Stimulated activated CD8-positive, alpha-beta memory T cell treated with anti-CD3 and anti-CD28 coated beads, Interleukin-7, amount 100 ng/mL, for 48 hours (primary cell): ENCODE measurements at regions not wholly inside any gene's neighbourhood (a gene's known extent, or its start where the extent isn't known, plus 50 kb on each side); places are given as distances from the start of the nearest gene placed in this dataset.
"Not testable (repeated sequence)": the region's sequence is repeated elsewhere in the genome, so short reads cannot be mapped to it uniquely, and the experiment has no call there.

ENCODE experiments used
- DNase-seq, 2 donors: peaks; one replicate each; pipeline ENCODE4 v3.0.0-alpha.2; 2020; ENCODE audit warnings: low read depth in 1 of 2; ENCODE audit errors: extremely low read depth in 1 of 2

DNA sequence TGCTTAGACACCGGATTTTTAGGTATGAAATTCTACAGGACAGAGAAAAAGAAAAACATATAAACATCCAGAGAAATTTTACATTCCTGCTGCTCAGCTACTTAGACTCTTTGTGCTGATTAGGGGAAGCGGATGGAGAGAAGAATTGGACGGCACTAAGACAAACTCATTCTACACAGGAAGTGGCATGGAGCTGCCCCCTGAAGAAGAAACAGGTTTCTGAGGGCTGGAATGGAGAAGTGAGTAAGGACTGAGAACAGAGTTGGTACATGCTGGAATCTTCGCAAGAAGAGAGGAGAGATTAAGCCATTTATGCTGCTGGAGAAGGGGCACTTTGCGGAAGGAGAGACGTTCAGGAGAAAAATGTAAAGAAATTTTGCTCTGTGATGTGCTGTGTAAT is 253.0 kb upstream of the ERBB4 start:
- no peak for DNase-seq

DNA sequence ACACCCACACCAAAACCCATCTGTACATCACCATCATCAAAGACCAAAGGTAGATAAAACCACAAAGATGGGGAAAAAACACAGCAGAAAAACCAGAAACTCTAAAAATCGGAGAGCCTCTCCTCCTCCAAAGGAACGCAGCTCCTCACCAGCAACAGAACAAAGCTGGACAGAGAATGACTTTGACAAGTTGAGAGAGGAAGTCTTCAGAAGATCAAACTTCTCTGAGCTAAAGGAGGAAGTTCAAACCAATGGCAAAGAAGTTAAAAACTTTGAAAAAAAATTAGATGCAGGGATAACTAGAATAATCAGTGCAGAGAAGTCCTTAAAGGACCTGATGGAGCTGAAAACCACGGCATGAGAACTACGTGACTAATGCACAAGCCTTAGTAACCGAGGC is 247.5 kb upstream of the ERBB4 start:
- not testable (repeated sequence) for DNase-seq

DNA sequence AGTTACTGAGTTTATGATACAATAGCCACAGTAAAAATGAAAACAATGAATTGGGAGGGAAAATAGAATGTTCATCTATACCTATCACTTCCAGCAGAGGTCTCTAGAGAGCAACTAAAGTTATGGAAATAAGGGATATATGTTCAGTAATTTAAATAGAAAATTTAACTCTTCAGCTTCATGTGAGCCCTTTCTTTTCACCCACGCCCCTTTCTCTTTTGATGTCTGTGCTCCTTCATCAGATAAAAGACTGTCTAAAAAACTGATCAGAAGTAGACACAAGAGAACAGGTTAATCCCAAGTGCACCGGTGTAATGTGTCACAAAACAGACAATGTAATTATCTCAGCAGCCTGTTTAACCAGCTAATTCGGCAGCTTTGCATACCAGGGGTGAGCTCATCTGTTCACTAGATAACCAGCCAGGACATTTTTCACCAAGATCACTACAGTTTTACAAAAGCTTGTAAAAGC is 238.5 kb upstream of the ERBB4 start:
- DNase-seq: no peak

DNA sequence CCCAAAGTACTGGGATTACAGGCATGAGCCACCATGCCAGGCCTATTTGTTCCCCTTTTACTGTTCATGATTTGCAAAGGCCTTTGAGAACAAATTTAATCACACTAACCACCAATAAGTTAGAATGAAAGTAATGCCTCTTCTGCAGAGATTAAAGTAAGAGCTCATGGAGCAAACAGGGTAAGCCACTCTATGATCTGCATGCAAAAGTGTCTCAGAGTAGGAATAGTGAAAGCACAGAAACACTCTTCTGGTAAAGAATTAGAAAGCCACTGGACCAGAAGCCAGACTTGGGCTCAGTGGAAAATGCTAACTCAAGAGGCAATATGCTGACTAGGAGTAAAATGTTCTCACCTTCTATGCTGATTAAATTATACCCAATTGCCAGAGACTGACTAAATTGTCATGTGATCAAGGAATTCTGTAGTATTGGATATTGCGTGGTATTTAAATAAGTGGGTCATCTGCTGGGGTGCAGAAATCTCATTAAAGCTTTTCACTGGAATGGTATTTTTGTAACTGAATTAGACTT is 235.3 kb upstream of the ERBB4 start:
- DNase-seq: no peak

DNA sequence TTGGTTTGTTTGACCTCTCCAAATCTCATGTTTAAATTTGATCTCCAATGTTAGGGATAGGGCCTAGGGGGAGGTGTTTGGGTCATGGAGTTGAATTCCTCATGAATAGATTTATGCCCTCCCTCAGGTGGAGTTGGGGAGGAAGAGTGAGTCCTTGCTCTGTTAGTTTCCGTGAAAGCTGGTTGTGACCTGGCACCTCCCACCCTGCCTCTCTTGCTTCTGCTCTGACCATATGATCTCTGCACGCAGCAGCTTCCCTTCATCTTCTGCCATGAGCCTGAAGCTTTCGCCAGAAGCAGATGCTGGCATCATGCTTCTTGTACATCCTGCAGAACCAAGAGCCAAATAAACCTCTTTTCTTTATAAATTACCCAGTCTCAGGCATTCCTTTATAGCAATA is 231.6 kb upstream of the ERBB4 start:
- DNase-seq: no peak

DNA sequence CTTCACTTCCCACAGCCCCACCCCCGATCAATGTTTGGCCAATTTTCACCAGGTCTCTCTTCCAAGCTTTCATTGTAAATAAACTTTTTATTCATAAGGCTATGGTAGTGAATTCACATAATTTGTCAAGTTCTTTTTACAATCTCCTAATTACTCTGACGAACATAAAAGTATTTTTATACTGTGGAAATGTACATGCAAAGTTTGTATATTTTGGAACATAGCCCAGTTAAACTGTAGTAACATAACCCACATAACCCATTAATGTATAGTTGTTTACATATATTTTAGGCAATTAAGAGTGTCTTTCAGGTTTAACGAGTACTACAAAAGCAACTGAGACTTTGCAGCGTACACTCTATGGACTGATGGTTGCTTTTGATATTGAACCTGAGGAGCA is 228.3 kb upstream of the ERBB4 start:
- DNase-seq: no peak

DNA sequence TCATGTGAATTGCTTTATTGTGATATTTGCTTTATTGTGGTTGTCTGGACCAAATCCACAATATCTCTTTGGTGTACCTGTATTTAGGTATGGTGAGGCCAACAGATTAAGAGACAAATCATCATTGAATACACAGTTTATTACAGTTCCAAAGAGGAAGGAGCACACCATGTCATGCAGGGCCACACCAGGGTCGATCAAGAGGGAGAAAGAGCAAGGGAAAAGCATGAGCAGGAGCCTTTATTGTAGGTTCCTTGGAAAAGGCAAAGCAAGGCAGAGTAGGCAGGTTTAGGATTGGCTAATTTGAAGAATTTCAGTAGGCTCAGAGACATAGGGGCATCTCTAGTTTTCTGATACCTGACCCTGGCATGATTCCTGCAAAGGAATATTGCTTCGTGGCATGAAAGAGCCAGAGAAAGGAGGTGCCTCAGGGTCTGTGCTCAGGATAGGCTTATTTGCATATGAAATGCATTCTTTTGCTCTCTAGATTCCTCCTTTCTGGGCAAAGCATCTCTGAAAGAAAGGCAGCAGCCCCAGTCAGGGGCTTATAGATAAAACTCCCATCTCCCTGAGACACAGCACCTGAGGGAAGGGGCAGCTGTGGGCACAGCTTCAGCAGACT is 214.2 kb upstream of the ERBB4 start:
- no peak for DNase-seq

DNA sequence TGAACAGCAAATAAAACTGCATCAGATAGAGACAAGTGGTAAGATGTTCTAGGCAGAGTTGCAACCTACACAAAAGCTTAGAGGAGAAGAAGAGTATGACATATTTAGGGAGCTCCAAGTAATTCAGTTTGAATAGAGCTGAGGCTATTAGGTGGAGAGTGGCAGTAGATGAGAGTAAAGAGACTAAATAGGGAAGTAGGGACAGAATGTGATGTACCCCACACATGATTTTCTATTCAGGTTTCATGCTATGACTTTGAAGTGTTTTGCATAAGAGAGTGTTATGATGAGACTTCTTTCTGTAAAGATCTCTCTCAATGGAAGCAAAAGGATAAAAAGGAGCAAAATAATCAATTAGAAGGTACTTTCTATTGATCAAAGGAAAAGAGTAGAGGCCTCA is 206.8 kb upstream of the ERBB4 start:
- no peak for DNase-seq

DNA sequence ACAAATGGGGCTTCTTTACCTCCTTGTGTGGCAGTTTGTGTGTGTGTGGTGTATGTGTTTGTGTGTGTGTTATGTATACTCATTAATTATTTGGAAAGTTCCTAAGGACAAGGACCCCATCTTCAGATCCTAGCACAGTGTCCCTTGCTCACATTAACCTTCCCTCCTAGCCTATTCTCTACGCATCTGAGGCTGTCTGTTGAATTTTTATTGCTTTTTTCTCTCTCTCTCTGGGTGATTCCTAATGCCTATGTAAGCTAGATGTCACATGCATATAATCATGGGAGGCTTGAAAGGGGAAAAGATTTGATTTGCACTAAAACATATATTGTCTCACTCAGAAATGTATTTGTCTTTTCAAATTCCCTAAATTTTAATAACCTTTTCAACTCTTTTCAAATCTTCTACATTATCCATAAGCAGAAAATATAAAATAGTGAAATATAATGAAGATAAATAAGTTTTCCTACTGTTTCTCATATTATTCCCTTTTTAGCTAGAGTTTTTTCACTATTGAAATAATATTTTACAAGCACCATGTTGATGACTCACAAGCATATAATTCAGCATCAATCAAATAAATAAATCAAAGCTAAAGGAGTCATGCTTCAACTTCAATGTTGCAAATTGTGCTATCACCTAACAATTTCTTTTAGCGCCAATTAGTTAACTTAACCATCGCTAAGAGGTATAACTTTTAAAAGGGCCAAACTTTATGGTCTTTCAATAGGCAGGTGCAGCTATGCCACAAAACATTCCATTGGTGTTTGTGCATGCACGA is 199.0 kb upstream of the ERBB4 start:
- DNase-seq: no peak

DNA sequence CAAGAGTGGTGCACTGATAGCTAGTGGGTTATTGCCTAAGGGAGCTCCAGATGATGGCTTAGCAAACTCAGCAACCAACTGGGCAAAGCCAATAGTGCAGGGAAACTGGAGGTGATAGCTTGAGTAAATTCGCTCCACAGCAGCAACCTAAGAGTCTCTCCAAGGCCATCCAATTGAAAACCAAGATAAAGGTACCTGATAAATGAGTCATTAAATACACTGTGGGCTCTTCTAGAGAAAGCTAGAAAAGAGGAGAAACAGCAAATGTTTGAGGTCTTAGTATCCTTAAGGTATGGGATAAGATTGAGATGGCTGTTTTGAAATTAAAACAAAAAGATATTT is 197.8 kb upstream of the ERBB4 start:
- no peak for DNase-seq

DNA sequence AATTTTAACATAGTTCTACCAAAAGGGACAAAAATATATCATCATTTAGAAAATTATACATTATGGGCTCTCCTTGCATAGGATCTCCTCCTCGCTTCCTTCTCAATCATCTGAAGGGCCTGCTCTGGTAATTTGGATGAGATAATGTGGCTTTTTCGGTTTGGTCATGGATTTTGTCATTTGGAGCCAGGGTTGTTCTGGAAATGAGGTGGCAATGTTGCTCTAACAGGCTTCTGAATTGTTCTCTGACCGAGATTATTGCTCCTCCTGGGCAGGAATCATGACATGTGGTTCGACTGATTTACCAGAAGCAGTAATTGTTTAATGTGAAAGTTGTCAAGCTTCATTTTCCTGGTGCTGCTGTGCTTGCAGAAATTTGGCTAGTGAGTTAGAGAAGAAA is 194.7 kb upstream of the ERBB4 start:
- no peak for DNase-seq

DNA sequence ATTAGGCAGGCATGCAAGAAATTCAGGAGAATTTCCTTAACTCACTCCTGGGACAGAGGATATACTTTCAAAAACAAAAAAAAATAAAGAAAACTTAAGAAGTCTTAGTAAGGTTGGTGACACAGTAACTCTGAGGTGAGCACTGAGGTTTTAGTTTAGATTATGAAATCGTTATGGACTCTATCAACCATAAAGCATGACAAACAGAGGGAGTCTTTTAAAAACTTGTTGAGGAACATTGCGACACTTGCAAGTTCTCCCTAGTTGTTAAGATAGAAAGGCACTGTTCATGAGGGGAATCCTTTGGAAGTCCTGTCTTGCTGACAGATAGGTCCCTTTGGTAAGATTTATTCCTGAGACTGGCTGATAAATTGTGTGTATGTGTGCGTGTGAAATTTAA is 194.3 kb upstream of the ERBB4 start:
- no peak for DNase-seq

DNA sequence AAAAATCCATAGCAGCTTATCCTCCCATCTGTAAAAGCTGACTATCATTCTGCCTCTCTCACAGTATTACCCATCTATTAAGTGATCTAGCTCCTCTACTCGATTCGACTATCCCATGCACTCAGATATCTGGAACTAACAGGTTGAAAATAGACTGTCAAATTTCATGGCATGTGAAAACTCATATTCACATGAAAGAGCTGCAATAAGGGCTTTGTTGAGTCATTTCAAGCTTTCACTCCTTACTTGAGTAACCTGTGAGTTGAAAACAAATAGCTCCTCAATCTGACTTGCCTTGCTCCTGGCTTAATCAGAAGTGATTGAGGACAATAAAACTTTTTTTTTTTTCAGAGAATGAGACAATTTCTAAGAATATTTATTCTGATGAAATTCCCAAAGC is 192.4 kb upstream of the ERBB4 start:
- no peak for DNase-seq

DNA sequence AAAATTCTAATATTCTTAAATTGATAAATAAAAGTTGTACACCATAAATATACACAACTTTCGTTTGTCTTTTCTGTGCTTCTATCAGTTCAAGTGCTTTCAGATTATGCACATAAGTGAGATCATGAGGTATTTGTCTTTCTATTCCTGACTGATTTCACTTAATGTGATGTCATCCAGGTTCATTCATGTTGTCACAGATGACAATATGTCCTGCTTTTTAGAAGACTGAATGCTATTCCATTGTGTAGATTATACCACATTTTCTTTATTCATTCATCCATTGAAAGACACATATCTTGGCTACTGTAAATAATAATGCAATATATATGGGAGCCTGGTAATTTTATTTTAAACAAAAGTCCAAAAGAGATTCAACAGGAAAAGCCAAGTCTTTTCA is 190.1 kb upstream of the ERBB4 start:
- DNase-seq: no peak

DNA sequence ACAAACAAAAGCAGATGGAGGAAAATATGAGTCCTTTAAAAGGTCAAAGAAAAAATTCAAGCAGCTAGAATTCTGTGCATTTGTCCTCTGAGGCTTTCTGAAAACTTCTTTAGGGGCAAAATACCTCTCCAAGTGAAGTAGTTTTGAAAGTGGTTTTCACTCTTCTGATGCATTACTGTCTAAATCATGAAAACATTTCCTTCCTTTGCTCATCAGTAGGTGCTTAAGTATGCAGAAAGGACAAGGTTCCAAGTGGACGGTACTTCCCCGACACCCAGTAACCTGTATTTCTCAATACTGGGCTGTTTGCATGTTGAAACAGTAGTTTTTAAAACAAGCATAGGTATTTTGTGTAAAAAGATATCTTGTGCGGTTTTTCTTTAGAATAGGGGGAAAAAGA is 189.1 kb upstream of the ERBB4 start:
- no peak for DNase-seq

DNA sequence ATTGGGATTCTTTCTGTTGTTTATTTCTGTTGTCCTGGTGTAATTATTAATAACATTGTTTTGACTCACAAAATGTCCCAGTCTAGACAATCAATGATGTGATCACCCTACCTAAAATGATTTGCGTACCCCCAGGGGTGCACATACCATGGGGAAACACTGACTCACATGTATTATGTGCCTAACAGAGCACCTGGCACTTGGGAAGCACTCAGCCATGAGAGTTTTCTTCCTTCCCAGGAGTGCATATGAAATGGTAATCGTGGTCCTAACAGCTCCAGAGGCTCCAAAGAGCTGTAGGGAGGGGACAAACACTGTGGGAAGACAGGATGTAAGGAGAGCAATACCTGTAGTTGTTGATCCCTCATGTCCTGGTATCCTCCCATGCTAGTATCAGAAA is 187.8 kb upstream of the ERBB4 start:
- no peak for DNase-seq

DNA sequence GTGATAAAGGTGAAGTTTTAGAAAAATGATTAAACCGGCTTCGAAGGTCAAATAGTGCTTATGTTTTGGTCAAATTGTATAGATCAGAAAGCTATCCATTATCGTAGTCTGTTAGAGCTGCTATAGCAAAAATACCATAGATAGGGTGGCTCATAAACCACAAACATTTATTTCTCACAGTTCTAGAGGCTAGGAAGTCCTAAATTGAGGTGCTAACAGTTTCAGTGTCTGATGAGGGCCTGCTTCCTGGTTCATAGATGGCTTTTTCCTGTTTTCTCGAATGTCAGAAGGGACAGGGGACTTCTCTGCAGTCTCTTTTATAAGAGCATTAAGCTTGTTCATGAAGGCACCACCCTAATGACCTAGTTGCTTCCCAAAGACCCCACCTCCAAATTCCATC is 186.6 kb upstream of the ERBB4 start:
- no peak for DNase-seq

DNA sequence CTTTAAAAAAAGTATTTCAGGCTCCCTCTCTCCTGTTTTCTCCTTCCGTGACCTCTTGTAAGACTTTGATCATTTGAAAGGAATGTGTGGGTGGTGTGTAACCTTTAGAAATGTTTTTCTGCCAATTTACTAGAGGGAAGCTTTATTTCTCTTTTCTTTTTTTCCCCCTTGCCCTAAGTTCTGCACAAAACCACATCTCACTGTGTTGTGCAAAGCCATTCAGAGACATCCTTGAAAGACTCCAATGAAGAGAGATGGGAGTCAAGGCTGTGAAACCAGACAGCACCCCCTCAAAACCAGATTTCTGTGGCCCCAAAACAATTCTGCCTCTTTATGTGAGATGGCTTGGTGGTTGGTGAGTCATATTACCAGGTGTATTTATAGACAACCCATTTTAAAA is 184.6 kb upstream of the ERBB4 start:
- DNase-seq: no peak

DNA sequence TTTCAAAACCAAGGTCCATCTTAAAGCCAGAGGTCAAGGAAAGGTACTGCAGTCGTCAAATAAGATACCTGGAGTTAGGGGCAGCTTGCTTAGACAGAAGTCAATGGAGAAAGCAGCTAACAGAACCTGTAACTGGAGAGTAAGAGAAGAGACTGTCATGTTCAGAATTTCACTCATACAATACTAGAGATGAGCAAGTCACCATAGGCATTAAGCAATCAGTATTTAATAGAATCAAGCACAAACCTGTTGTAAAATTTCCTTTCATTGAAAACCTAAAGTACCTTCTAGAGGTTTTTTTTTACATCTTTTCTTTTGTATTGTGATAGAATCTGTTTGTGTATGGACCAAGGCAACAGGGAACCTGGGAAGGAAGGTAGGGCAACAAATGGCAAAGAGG is 183.4 kb upstream of the ERBB4 start:
- no peak for DNase-seq

DNA sequence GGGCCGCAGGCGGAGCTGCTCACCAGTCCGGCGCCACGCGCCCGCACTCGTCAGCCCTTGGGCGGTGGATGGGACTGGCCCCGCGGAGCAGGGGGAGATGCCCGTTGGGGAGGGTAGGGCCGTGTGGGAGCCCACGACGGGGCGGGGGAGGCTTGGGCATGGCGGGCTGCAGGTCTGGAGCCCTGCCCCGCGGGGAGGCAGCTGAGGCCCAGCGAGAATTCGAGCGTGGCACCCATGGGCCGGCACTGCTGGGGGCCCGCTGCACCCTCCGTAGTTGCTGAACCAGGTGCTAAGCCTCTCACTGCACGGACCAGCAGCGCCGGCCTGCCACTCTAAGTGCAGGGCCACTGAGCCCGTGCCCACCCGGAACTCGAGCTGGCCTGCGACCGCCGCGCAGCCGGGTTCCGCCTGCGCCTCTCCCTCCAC is 182.4 kb upstream of the ERBB4 start:
- no peak for DNase-seq

DNA sequence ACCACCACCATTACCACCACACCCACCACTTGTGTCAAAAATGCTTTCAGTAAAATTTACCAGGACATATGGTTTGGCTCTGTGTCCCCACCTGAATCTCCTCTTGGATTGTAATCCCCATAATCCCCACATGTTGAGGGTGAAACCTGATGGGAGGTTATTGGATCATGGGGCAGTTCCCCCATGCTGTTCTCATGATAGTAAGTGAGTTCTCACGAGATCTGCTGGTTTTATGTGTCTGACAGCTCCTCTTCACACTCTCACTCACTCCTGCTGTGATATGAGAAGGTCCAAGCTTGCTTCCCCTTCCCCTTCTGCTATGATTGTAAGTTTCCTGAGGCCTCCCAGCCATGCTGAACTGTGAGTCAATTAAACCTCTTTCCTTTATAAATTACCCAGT is 176.8 kb upstream of the ERBB4 start:
- DNase-seq: not testable (repeated sequence)

DNA sequence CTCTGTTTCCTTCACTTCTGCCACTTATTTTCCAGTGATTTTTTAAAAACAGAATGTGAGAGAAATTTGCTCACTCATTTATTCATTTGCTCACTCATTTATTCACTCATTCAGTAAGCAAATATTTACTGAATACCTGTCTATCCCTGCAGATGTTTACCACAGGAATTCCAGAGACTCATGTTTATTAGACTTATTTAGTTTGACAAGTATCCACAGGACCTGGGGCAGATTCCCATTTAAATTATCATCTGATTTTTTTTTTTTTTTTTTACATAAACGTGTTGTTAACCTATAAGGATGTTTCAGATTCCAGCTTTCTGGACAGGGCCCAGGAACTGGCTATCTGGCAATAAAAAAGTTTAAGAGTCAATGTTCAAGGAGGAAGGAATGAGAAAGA is 175.1 kb upstream of the ERBB4 start:
- no peak for DNase-seq

DNA sequence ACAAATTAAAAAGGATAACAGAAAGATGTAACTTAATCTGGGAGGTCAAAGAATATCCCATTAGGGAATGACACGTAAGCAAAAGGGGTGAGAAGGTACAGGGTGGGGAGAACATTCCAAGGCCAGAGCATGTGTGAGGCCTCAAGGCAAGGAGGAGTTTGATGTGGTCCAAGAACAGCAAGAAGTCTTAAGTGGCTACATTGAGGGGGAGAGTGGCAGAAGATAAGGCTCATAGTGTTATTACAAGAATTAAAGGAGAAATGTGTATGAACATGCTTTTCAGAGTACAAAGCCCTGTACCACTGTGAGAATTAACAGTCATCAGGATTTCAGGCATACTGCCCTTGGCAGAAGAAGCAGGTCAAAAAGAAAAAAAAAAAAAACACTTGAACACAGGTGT is 174.4 kb upstream of the ERBB4 start:
- DNase-seq: no peak
